Natural killer cell (primary cell): ENCODE measurements at regions not wholly inside any gene's neighbourhood (a gene's known extent, or its start where the extent isn't known, plus 50 kb on each side); places are given as distances from the start of the nearest gene placed in this dataset.

Experiments used
- ATAC-seq, 3 donors: fragments of 150-1000 bp in 2 of 3; fragments of 200-7000 bp in 1 of 3; cut with Tn5 transposase; 1 replicate in 1 of 3; 2 replicates in 2 of 3; pipeline ENCODE4 v1.10.0; 2021; ENCODE audit warnings: mild to moderate bottlenecking in 2 of 3, moderate library complexity in 2 of 3
- DNase-seq, 2 donors: peaks; one replicate each; pipeline versions ENCODE4 v3.0.0 to v3.0.0-alpha.2; 2013 to 2021; ENCODE audit warnings: mixed read lengths in 1 of 2
- H3K27ac ChIP-seq: one replicate; pipeline ENCODE4 v1.5.1; 2013; ENCODE audit warnings: mild to moderate bottlenecking, low read length
- H3K27me3 ChIP-seq: one replicate; pipeline ENCODE4 v1.6.1; 2013; ENCODE audit warnings: low read length; ENCODE audit not compliant: control insufficient read depth, insufficient read depth
- H3K36me3 ChIP-seq: one replicate; pipeline ENCODE4 v1.6.1; 2013; ENCODE audit warnings: low read length; ENCODE audit not compliant: control insufficient read depth, insufficient read depth
- H3K4me1 ChIP-seq: one replicate; pipeline ENCODE4 v1.6.1; 2013; ENCODE audit warnings: low read length; ENCODE audit not compliant: control insufficient read depth, insufficient read depth
- H3K4me3 ChIP-seq: one replicate; pipeline ENCODE4 v1.5.1; 2013; ENCODE audit warnings: low read length
- H3K9me3 ChIP-seq: one replicate; pipeline ENCODE4 v1.6.1; 2013; ENCODE audit warnings: low read length; ENCODE audit not compliant: control insufficient read depth, insufficient read depth
- H3K27ac Mint-ChIP-seq, 2 donors: one replicate each; pipeline ENCODE4 v1.8.0; 2022; ENCODE audit warnings: mild to moderate bottlenecking in 2 of 2, mixed read lengths in 2 of 2, moderate library complexity in 1 of 2
- H3K27me3 Mint-ChIP-seq, 2 donors: one replicate each; pipeline ENCODE4 v1.8.0; 2022; ENCODE audit warnings: low read depth in 2 of 2, mixed read lengths in 2 of 2
- H3K36me3 Mint-ChIP-seq: one replicate; pipeline ENCODE4 v1.8.0; 2022; ENCODE audit warnings: mixed read lengths
- H3K4me1 Mint-ChIP-seq, 2 donors: one replicate each; pipeline ENCODE4 v1.8.0; 2022; ENCODE audit warnings: mixed read lengths in 2 of 2
- H3K4me3 Mint-ChIP-seq: one replicate; pipeline ENCODE4 v1.8.0; 2022; ENCODE audit warnings: mild to moderate bottlenecking, moderate library complexity, mixed read lengths
- H3K9me3 Mint-ChIP-seq, 2 donors: one replicate each; pipeline ENCODE4 v1.8.0; 2022; ENCODE audit warnings: mixed read lengths in 2 of 2
- CTCF ChIP-seq: fragments of 200-600 bp; IDR thresholded peaks from one replicate; pipeline ENCODE4 v1.8.0; 2022; ENCODE audit warnings: antibody characterized with exemption
- WGBS: methylation state at CpG from one replicate; pipeline ENCODE4 v1.1.7; 2013; ENCODE audit warnings: missing lambda C conversion rate; ENCODE audit not compliant: insufficient coverage; 5-methylcytosine and 5-hydroxymethylcytosine counted together
- intact Hi-C: fragments of 100-400 bp; cut with micrococcal nuclease; formaldehyde crosslinking; loops from one replicate; pipeline ENCODE4 v1.14.2; 2022

DNA sequence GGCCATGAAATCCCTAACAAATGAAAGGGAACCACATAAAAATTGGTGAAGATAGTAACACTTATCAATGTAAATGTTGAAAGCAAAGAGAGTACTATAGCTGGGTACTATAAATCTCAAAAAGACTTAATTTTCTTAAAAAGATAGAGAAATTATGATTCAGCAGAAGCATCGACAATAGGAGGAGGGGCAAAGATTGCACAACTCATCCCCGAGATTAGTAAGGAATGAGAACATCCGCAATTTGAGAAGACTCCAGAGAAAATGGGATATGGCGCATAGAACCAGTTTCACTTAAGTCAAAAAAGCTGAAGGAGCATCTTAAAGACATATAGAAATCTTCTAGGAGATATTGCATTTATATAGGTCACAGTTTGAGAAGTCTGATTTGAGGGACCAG is 220.2 kb upstream of the SLC16A7 start:
- no peak for DNase-seq
- H3K27ac ChIP-seq, result no peak overlapping the region
- H3K27me3 ChIP-seq, result no peaks in the 10 kb centered on the region
- no peaks in the 10 kb centered on the region for H3K9me3 ChIP-seq
- H3K4me3 ChIP-seq, result no peak overlapping the region
- Mint-ChIP-seq H3K27me3 (no peaks in the 10 kb centered on the region), H3K4me1 (no peaks in the 10 kb centered on the region), H3K4me3 (no peak overlapping the region), H3K27ac (no peak overlapping the region), H3K36me3 (no peaks in the 10 kb centered on the region), H3K9me3 (peaks cover 2 to 4% of the 10 kb centered on the region in 2 donors)
- WGBS, result 94% methylated on average over 4 of the region's 4 CpGs
- H3K36me3 ChIP-seq, result no peaks in the 10 kb centered on the region
- no peaks in the 10 kb centered on the region for H3K4me1 ChIP-seq
- no peak for ATAC-seq
- TF ChIP-seq CTCF, result no peak
- intact Hi-C loops, result no loop called here

GRCh38 chr12:59374783-59375182 is 221.0 kb upstream of the SLC16A7 start:
- no peak overlapping the region for H3K27ac Mint-ChIP-seq
- Histone ChIP-seq H3K27me3 (no peaks in the 10 kb centered on the region), H3K27ac (no peak overlapping the region), H3K9me3 (no peaks in the 10 kb centered on the region), H3K36me3 (no peaks in the 10 kb centered on the region), H3K4me3 (no peak overlapping the region), H3K4me1 (no peaks in the 10 kb centered on the region)
- DNase-seq, result no peak
- no peaks in the 10 kb centered on the region for H3K4me1 Mint-ChIP-seq
- TF ChIP-seq CTCF, result no peak
- no peak overlapping the region for H3K4me3 Mint-ChIP-seq
- H3K36me3 Mint-ChIP-seq, result no peaks in the 10 kb centered on the region
- intact Hi-C loops, result no loop called here
- H3K27me3 Mint-ChIP-seq, result no peaks in the 10 kb centered on the region
- ATAC-seq, result no peak
- H3K9me3 Mint-ChIP-seq, result peaks cover 0 to 2% of the 10 kb centered on the region in 2 donors
- WGBS, result 43% methylated on average over 1 of the region's 1 CpG

- no peak overlapping the region for H3K27ac Mint-ChIP-seq
- no peak for DNase-seq
Observed at GRCh38 chr12:59372956-59373355, 222.9 kb upstream of the SLC16A7 start.

More at GRCh38 chr12:59372956-59373355, 222.9 kb upstream of the SLC16A7 start:
- no peak for ATAC-seq
- Histone ChIP-seq H3K27me3 (no peaks in the 10 kb centered on the region), H3K27ac (no peak overlapping the region), H3K9me3 (no peaks in the 10 kb centered on the region), H3K4me1 (no peaks in the 10 kb centered on the region), H3K36me3 (no peaks in the 10 kb centered on the region), H3K4me3 (no peak overlapping the region)
- Mint-ChIP-seq H3K9me3 (peaks cover 0 to 2% of the 10 kb centered on the region in 2 donors), H3K4me1 (no peaks in the 10 kb centered on the region), H3K4me3 (no peak overlapping the region), H3K36me3 (no peaks in the 10 kb centered on the region), H3K27me3 (no peaks in the 10 kb centered on the region)
- TF ChIP-seq CTCF, result no peak
- intact Hi-C loops, result no loop called here
- 78% methylated on average over 3 of the region's 3 CpGs for WGBS
